HFF-Myc (cell line): ENCODE measurements at regions not wholly inside any gene's neighbourhood (a gene's known extent, or its start where the extent isn't known, plus 50 kb on each side); places are given as distances from the start of the nearest gene placed in this dataset.

Source experiments
- DNase-seq: peaks from one replicate; pipeline ENCODE4 v3.0.0-alpha.2; 2011; ENCODE audit warnings: low read depth; ENCODE audit errors: extremely low read depth
- H3K4me3 ChIP-seq: replicated peaks from 2 replicates; pipeline ENCODE4 v1.5.1; 2011; ENCODE audit warnings: low read depth, mild to moderate bottlenecking, control low read depth, low read length
- TF ChIP-seq, protein P1 (sequence below): IDR thresholded peaks from 2 replicates; pipeline ENCODE4 v1.5.1; 2012; ENCODE audit warnings: mild to moderate bottlenecking, low read depth, low read length, control low read depth; ENCODE audit errors: missing control alignments

DNA sequence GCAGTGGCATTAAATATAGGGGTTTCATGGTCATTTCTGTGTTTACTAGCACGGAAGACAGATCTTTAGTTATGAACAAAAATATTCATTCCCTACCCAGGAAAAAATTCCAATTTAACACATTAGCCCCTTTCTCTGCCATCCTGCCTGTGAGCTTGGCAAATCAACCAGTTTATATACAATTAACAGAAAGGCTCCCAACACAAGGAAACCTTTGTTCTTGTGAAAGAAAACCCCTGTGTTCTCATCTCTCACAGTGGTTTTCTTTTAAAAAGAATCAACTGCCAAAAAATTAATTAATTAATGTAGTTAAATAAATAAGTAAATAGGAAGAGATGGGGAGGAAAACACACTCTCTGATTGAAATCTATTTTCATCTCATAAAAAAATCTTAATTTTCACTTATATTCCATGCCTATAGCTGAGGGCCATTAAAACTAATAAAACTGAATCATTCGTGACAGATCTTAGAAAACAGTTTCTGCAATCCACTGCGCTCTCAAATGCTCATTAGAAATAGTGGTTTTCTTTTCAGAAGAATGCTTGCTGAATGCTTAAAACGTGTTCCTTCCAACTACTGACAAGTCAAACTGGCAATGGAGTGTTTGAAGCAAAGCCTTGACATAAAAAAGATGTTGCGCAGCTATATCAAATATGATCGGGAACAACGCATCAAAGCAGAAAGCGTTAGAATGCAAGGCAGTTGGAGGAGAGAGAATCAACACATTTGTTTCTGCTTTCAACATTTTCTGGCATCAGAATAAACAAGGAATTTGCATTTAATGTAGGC, 387.7 kb downstream of the TLR4 start:
- TF ChIP-seq, protein P1, sequence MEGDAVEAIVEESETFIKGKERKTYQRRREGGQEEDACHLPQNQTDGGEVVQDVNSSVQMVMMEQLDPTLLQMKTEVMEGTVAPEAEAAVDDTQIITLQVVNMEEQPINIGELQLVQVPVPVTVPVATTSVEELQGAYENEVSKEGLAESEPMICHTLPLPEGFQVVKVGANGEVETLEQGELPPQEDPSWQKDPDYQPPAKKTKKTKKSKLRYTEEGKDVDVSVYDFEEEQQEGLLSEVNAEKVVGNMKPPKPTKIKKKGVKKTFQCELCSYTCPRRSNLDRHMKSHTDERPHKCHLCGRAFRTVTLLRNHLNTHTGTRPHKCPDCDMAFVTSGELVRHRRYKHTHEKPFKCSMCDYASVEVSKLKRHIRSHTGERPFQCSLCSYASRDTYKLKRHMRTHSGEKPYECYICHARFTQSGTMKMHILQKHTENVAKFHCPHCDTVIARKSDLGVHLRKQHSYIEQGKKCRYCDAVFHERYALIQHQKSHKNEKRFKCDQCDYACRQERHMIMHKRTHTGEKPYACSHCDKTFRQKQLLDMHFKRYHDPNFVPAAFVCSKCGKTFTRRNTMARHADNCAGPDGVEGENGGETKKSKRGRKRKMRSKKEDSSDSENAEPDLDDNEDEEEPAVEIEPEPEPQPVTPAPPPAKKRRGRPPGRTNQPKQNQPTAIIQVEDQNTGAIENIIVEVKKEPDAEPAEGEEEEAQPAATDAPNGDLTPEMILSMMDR = no peak
- H3K4me3 ChIP-seq = no peak overlapping the region
- DNase-seq = no peak

DNA sequence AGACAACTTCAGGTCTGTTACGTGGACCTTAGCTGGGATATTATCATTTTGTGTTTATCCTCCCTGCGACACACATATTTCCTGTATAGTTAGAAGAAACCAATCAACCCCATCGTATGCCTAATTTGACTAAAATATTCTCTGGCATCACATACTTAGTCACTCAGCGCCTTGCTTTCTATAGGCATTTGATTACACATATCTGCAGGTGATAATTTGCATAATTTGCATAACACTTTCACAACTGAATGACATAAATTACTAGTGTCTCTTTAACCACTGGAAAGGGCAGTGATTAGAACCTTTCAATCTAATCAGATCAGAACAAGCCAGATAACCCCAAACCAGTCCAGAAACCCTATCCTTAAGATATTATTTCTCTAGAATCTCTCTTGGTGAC, 390.2 kb downstream of the TLR4 start:
- TF ChIP-seq, protein P1 = no peak
- DNase-seq = no peak
- H3K4me3 ChIP-seq = no peak overlapping the region

DNA sequence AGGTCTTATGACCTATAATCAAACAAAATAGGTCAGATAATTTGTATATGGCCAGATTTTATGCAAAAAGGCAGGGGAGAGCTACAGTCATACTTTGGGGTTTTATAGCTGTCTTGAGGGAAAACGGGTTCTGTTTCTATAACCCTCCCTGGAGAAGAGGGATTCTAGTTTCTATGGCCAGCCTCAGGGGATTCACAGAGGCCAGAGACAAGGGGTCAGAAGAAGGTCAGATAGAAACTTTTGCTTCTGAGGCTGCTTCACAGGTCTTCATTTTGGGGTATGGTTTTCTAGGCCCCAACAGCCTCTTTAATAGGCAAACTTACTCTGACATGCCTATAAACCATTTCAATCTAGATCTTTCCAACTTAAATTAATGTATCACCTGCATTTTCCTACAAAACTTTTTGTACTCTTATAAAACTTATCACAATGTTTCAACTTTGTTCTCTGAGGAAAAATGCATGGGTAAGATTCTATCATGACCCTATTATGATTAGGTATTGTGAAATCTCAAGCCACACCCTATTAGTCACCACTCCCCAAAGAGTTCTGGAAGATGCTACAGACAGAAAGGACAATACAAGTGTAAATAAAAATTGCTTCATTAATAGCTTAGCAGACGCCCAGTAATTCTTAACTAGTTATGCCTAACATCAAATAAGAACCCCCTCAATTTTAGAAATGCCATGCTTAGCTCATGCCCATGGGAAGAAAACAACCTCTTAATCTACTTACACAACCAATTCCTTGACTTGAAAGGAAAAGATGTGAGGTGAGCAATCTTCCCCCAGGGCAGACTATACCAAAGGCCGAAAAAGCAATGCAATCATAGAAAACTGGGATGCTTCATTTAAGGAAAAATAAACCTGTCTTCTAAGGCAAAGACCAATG, 396.6 kb downstream of the TLR4 start:
- no peak for DNase-seq
- TF ChIP-seq, protein P1 = no peak
- no peak overlapping the region for H3K4me3 ChIP-seq

DNA sequence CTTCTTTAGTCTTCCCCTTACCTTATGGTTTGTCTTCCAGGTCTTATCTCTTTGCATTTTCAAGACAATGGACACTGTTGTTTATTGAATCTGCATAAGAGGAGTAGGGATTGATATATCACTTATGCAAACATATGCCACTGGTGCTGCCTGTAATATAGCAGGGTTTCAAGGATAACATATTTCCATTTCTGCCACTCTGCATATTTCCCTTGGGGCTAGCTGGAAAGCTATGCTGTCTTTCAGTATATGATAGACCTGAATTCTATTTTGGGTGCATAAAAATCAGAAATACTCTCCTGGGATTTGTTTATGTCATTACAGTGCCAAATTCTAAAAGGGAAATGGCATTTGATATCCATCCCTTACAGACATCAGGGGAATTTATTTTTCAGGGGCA, 400.2 kb downstream of the TLR4 start:
- TF ChIP-seq, protein P1 = no peak
- no peak for DNase-seq
- no peak overlapping the region for H3K4me3 ChIP-seq

DNA sequence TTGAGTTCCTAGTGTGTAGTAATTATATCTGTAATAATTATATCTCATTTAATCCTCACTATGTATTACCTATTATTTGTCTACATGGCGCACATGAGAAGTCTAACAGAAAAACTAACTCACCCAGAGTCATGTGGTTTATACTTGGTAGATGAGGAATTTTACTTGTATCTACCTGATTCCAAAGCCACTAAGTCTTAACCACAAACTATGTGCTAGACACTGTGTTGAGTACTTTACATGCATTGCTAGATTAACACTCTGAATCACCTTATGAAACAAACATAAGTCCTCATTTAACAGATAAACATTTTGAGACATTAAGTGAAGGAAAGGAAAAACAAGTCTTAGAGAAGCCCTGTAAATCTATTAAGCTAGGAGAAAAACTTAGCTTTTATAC, 404.8 kb downstream of the TLR4 start:
- no peak overlapping the region for H3K4me3 ChIP-seq
- TF ChIP-seq, protein P1 = no peak
- no peak for DNase-seq

DNA sequence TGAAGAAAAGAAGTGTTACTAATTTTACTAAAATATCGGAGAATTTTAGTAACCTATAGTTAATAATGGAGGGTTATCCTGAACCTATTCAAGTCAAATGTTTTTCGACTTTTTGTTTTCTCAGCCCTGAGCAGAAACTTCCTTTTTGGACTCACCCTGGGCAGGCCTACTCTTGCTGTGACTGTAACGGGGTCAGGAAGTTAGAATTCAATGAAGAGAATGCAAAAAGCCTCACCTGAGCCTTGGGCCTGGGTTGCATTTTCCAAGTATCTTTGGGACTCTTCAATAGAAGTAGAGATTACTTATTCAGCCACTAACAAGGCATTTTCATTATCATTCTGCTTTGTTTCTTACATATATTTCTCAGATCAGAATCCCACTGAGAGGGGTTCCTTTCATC, 405.3 kb downstream of the TLR4 start:
- H3K4me3 ChIP-seq = no peak overlapping the region
- TF ChIP-seq, protein P1 = no peak
- no peak for DNase-seq
